GM12878 (cell line): ENCODE measurements at regions not wholly inside any gene's neighbourhood (a gene's known extent, or its start where the extent isn't known, plus 50 kb on each side); places are given as distances from the start of the nearest gene placed in this dataset.

Experiments used
- ATAC-seq: fragments of 200-7000 bp; cut with Tn5 transposase; 3 replicates; pipeline ENCODE4 v1.9.1; 2020; ENCODE audit warnings: mild to moderate bottlenecking, moderate library complexity
- BruUV-seq: library from RNA; stranded (reverse); fragments of 400-500 nt; replicated peaks from 2 replicates; lab custom pipeline; 2021; lab: Mats Ljungman, UMichigan
- CTCF ChIA-PET: fragments of 300-600 bp; sonication (Branson Sonifier 250); formaldehyde crosslinking; extraction: SDS; loops from one replicate; lab custom pipeline; 2021; ENCODE audit warnings: inconsistent platforms; lab: Yijun Ruan, JAX
- POLR2A ChIA-PET: fragments of 350-600 bp; formaldehyde crosslinking; extraction: SDS; loops from one replicate; lab custom pipeline; 2021; ENCODE audit warnings: inconsistent platforms; lab: Charles Lee
- RAD21 ChIA-PET: fragments of 300-600 bp; sonication (Branson Sonifier 250); formaldehyde crosslinking; loops from one replicate; lab custom pipeline; 2023; ENCODE audit warnings: antibody characterized with exemption; ENCODE audit not compliant: unreplicated experiment; lab: Charles Lee
- SMC1A ChIA-PET: fragments of 300-600 bp; sonication (Branson Sonifier 250); formaldehyde crosslinking; loops from one replicate; lab custom pipeline; 2023; ENCODE audit not compliant: unreplicated experiment, uncharacterized antibody; lab: Charles Lee
- DNase-seq: peaks from one replicate; pipeline ENCODE4 v3.0.0-alpha.2; 2011; ENCODE audit warnings: low read depth, low spot score
- FAIRE-seq: peaks from 3 replicates; lab custom pipeline; 2011; peaks lifted over from hg19 to GRCh38; lab: Jason Lieb, UNC
- H2AFZ ChIP-seq: 2 replicates; pipeline ENCODE4 v1.6.0; 2011; ENCODE audit warnings: low read depth, low read length, control low read depth; ENCODE audit not compliant: control insufficient read depth
- H3K27ac ChIP-seq: 2 replicates; pipeline ENCODE4 v1.5.1; 2011; ENCODE audit warnings: control low read depth; ENCODE audit not compliant: control insufficient read depth, insufficient read depth
- H3K27me3 ChIP-seq, 2 experiments: replicated peaks in 1 of 2; 2 replicates each; pipeline versions ENCODE4 v1.6.0 to v1.6.1; 2011; ENCODE audit warnings: low read length in 1 of 2; ENCODE audit not compliant: control insufficient read depth in 2 of 2, insufficient read depth in 2 of 2
- H3K36me3 ChIP-seq, 2 experiments: 2 replicates each; pipeline ENCODE4 v1.5.1; 2011; ENCODE audit warnings: low read length in 1 of 2; ENCODE audit not compliant: control insufficient read depth in 2 of 2, insufficient read depth in 2 of 2
- H3K4me1 ChIP-seq: 2 replicates; pipeline ENCODE4 v1.6.1; 2011; ENCODE audit warnings: mild to moderate bottlenecking, low read length, moderate library complexity, mixed read lengths; ENCODE audit not compliant: control insufficient read depth, insufficient read depth
- H3K4me2 ChIP-seq: 2 replicates; pipeline ENCODE4 v1.6.0; 2011; ENCODE audit warnings: control low read depth; ENCODE audit not compliant: control insufficient read depth, insufficient read depth
- H3K4me3 ChIP-seq: fragments of 200-600 bp; sonication (generic); 2 replicates; pipeline ENCODE4 v1.5.1; 2016
- H3K79me2 ChIP-seq: 2 replicates; pipeline ENCODE4 v1.6.0; 2011; ENCODE audit warnings: low read length; ENCODE audit not compliant: control insufficient read depth, insufficient read depth
- H3K9ac ChIP-seq: 2 replicates; pipeline ENCODE4 v1.8.0; 2011; ENCODE audit warnings: low read length, control low read depth, mixed read lengths; ENCODE audit not compliant: control insufficient read depth, insufficient read depth
- H3K9me3 ChIP-seq: replicated peaks from 3 replicates; pipeline ENCODE4 v1.5.1; 2011; ENCODE audit warnings: mild to moderate bottlenecking, low read length; ENCODE audit not compliant: control insufficient read depth, insufficient read depth
- H4K20me1 ChIP-seq: 2 replicates; pipeline ENCODE4 v1.6.0; 2011; ENCODE audit not compliant: control insufficient read depth, insufficient read depth
- CEBPZ ChIP-seq: fragments of 150-350 bp; IDR thresholded peaks from 2 replicates; pipeline ENCODE4 v1.6.1; 2016; ENCODE audit warnings: low read depth, low read length
- FOS ChIP-seq: IDR thresholded peaks from 3 replicates; pipeline ENCODE4 v1.6.1; 2011; ENCODE audit warnings: borderline replicate concordance; ENCODE audit not compliant: insufficient read length; ENCODE audit errors: extremely low read depth
- JUND ChIP-seq: IDR thresholded peaks from 2 replicates; pipeline ENCODE4 v1.6.1; 2012; ENCODE audit warnings: low read depth, mild to moderate bottlenecking, low read length, improper control_type of control experiment, moderate library complexity
- NR2C2 ChIP-seq: IDR thresholded peaks from 2 replicates; pipeline ENCODE4 v1.6.1; 2011; ENCODE audit warnings: borderline replicate concordance, low read depth; ENCODE audit not compliant: control insufficient read depth, insufficient read length
- ZNF217 ChIP-seq: fragments of 450-650 bp; IDR thresholded peaks from 2 replicates; pipeline ENCODE4 v1.6.1; 2017; ENCODE audit warnings: antibody characterized with exemption, mild to moderate bottlenecking
- WGBS: methylation state at CpG from one replicate; pipeline ENCODE4 v1.1.6; 2016; ENCODE audit warnings: low lambda C conversion rate; ENCODE audit not compliant: insufficient replicate concordance, insufficient coverage; ENCODE audit errors: missing lambda C conversion rate; 5-methylcytosine and 5-hydroxymethylcytosine counted together
- in situ Hi-C: fragments of 300-500 bp; cut with MboI; formaldehyde crosslinking; loops from 9 replicates; pipeline ENCODE4 v1.14.3; 2018; ENCODE audit warnings: mixed read lengths
- intact Hi-C: fragments of 100-400 bp; cut with micrococcal nuclease; formaldehyde crosslinking; loops from one replicate; pipeline ENCODE4 v1.14.2; 2022; ENCODE audit not compliant: unreplicated experiment
- TF ChIP-seq, protein P1 (sequence below): fragments of 450-650 bp; IDR thresholded peaks from 2 replicates; pipeline ENCODE4 v1.6.1; 2018; ENCODE audit warnings: borderline replicate concordance, mild to moderate bottlenecking; ENCODE audit not compliant: partially characterized antibody

GRCh38 chr6:167394339-167394738, 69.5 kb downstream of the TTLL2 start (continued):
- TF ChIP-seq FOS (no peak), NR2C2 (no peak), CEBPZ (no peak)
- TF ChIP-seq, protein P1, sequence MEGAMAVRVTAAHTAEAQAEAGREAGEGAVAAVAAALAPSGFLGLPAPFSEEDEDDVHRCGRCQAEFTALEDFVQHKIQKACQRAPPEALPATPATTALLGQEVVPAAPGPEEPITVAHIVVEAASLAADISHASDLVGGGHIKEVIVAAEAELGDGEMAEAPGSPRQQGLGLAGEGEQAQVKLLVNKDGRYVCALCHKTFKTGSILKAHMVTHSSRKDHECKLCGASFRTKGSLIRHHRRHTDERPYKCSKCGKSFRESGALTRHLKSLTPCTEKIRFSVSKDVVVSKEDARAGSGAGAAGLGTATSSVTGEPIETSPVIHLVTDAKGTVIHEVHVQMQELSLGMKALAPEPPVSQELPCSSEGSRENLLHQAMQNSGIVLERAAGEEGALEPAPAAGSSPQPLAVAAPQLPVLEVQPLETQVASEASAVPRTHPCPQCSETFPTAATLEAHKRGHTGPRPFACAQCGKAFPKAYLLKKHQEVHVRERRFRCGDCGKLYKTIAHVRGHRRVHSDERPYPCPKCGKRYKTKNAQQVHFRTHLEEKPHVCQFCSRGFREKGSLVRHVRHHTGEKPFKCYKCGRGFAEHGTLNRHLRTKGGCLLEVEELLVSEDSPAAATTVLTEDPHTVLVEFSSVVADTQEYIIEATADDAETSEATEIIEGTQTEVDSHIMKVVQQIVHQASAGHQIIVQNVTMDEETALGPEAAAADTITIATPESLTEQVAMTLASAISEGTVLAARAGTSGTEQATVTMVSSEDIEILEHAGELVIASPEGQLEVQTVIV: no peak

DNA sequence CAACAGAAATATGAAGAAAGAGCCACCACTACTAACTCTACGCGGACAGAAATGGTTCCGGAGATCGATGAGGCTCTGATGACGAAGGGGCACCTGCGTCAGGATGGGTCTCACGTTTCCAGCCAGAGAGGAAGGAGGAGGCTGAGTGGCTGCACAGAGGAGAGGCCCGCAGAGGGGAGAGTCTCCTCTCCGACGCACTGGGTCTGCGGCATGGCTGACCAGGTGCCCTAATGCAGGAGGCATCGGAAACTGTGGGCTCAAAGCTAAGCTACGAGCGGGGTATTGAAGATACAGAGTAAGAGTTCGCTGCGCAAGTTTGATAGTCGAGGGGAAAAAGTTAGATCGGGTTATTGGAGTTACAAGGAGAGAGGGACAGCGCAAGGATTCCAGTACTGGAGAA, 69.9 kb downstream of the TTLL2 start:
- ChIA-PET SMC1A (no interaction called here), RAD21 (no interaction called here), POLR2A (no interaction called here), CTCF (no interaction called here)
- Histone ChIP-seq H3K27ac (no peak overlapping the region), H3K4me1 (no peaks in the 10 kb centered on the region), H4K20me1 (no peaks in the 10 kb centered on the region), H3K27me3 (peaks cover 1 to 4% of the 10 kb centered on the region in 2 experiments; a peak in 3 of 4 replicates), H3K9ac (no peak overlapping the region), H3K36me3 (no peaks in the 10 kb centered on the region), H3K79me2 (no peaks in the 10 kb centered on the region), H2AFZ (no peak overlapping the region), H3K9me3 (no peaks in the 10 kb centered on the region), H3K4me2 (no peak overlapping the region), H3K4me3 (no peak overlapping the region)
- no TSS peak for BruUV-seq
- intact Hi-C loops: no loop called here
- WGBS: 54% methylated on average over 19 of the region's 19 CpGs
- in situ Hi-C loops: no loop called here
- DNase-seq (no peak), FAIRE-seq (no peak), ATAC-seq (no peak)
- TF ChIP-seq ZNF217 (no peak), JUND (no peak)
- TF ChIP-seq, protein P1: no peak
